H9 (cell line): ENCODE measurements at regions not wholly inside any gene's neighbourhood (a gene's known extent, or its start where the extent isn't known, plus 50 kb on each side); places are given as distances from the start of the nearest gene placed in this dataset.

ENCODE experiments used
- DNase-seq: peaks from one replicate; pipeline ENCODE4 v3.0.0-alpha.2; 2017
- H2AFZ ChIP-seq: one replicate; pipeline ENCODE4 v1.6.1; 2013; ENCODE audit warnings: mild to moderate bottlenecking, low read length, control low read depth, moderate library complexity
- H2AK5ac ChIP-seq: 2 replicates; pipeline ENCODE4 v1.6.1; 2013; ENCODE audit warnings: low read length, control low read depth, mixed read lengths; ENCODE audit not compliant: insufficient read length
- H2BK120ac ChIP-seq: one replicate; pipeline ENCODE4 v1.6.1; 2013; ENCODE audit warnings: low read depth, mild to moderate bottlenecking, low read length, control low read depth, inconsistent platforms; ENCODE audit not compliant: poor library complexity, severe bottlenecking
- H2BK12ac ChIP-seq: 2 replicates; pipeline ENCODE4 v1.6.1; 2013; ENCODE audit warnings: low read length, control low read depth, mixed read lengths, low read depth; ENCODE audit not compliant: insufficient read length
- H2BK15ac ChIP-seq: 2 replicates; pipeline ENCODE4 v1.6.1; 2013; ENCODE audit warnings: low read depth, low read length, control low read depth
- H2BK20ac ChIP-seq: one replicate; pipeline ENCODE4 v1.6.1; 2013; ENCODE audit warnings: low read depth, mild to moderate bottlenecking, low read length, control low read depth, inconsistent platforms; ENCODE audit not compliant: poor library complexity, severe bottlenecking
- H2BK5ac ChIP-seq: 2 replicates; pipeline ENCODE4 v1.6.1; 2013; ENCODE audit warnings: low read length, control low read depth, mixed read lengths; ENCODE audit not compliant: insufficient read length
- H3K14ac ChIP-seq: 2 replicates; pipeline ENCODE4 v1.6.1; 2013; ENCODE audit warnings: low read length, control low read depth; ENCODE audit not compliant: insufficient read depth
- H3K18ac ChIP-seq: 2 replicates; pipeline ENCODE4 v1.6.1; 2013; ENCODE audit warnings: low read depth, mild to moderate bottlenecking, mixed read lengths, low read length, control low read depth; ENCODE audit not compliant: insufficient read length
- H3K23ac ChIP-seq: 2 replicates; pipeline ENCODE4 v1.6.1; 2013; ENCODE audit warnings: low read length, control low read depth, mixed read lengths, low read depth; ENCODE audit not compliant: insufficient read length
- H3K23me2 ChIP-seq: 2 replicates; pipeline ENCODE4 v1.6.1; 2013; ENCODE audit warnings: low read depth, mild to moderate bottlenecking, mixed read lengths, low read length, control low read depth; ENCODE audit not compliant: insufficient read length, poor library complexity, severe bottlenecking
- H3K27ac ChIP-seq: 2 replicates; pipeline ENCODE4 v1.5.1; 2013; ENCODE audit warnings: low read length, control low read depth, mixed read lengths, low read depth; ENCODE audit not compliant: insufficient read length
- H3K27me3 ChIP-seq: 2 replicates; pipeline ENCODE4 v1.6.1; 2013; ENCODE audit warnings: low read length, control low read depth, inconsistent platforms; ENCODE audit not compliant: insufficient read depth
- H3K4ac ChIP-seq: 2 replicates; pipeline ENCODE4 v1.6.1; 2013; ENCODE audit warnings: low read depth, mild to moderate bottlenecking, control low read depth, inconsistent platforms, low read length, moderate library complexity
- H3K4me1 ChIP-seq: 2 replicates; pipeline ENCODE4 v1.6.1; 2013; ENCODE audit warnings: low read length, control low read depth, inconsistent platforms; ENCODE audit not compliant: insufficient read depth
- H3K4me2 ChIP-seq: 2 replicates; pipeline ENCODE4 v1.6.1; 2013; ENCODE audit warnings: low read length, control low read depth, mixed read lengths; ENCODE audit not compliant: insufficient read length, insufficient read depth
- H3K56ac ChIP-seq: 2 replicates; pipeline ENCODE4 v1.6.1; 2013; ENCODE audit warnings: low read depth, mild to moderate bottlenecking, mixed read lengths, low read length, control low read depth; ENCODE audit not compliant: insufficient read length
- H3K79me1 ChIP-seq: 2 replicates; pipeline ENCODE4 v1.6.1; 2013; ENCODE audit warnings: low read depth, mild to moderate bottlenecking, moderate library complexity, low read length, control low read depth, inconsistent platforms; ENCODE audit not compliant: insufficient read depth, poor library complexity, severe bottlenecking
- H3K79me2 ChIP-seq: 2 replicates; pipeline ENCODE4 v1.6.1; 2013; ENCODE audit warnings: low read length, control low read depth, inconsistent platforms; ENCODE audit not compliant: insufficient read depth
- H3K9ac ChIP-seq: 2 replicates; pipeline ENCODE4 v1.6.1; 2013; ENCODE audit warnings: low read length, control low read depth, mixed read lengths; ENCODE audit not compliant: insufficient read length; ENCODE audit errors: extremely low read depth
- H3K9me3 ChIP-seq: one replicate; pipeline ENCODE4 v1.6.1; 2013; ENCODE audit warnings: low read depth, low read length, inconsistent platforms; ENCODE audit not compliant: control insufficient read depth
- H3T11ph ChIP-seq: one replicate; pipeline ENCODE4 v1.6.1; 2013; ENCODE audit warnings: mild to moderate bottlenecking, low read length, control low read depth, inconsistent platforms
- H4K20me1 ChIP-seq: one replicate; pipeline ENCODE4 v1.6.1; 2013; ENCODE audit not compliant: control insufficient read depth, insufficient read length, insufficient read depth
- H4K5ac ChIP-seq: 2 replicates; pipeline ENCODE4 v1.6.1; 2013; ENCODE audit warnings: low read depth, mild to moderate bottlenecking, mixed read lengths, low read length, control low read depth; ENCODE audit not compliant: insufficient read length
- H4K8ac ChIP-seq: replicated peaks from 2 replicates; pipeline ENCODE4 v1.6.1; 2013; ENCODE audit warnings: low read length, control low read depth, mixed read lengths, low read depth; ENCODE audit not compliant: insufficient read length
- H4K91ac ChIP-seq: 2 replicates; pipeline ENCODE4 v1.6.1; 2013; ENCODE audit warnings: low read depth, mild to moderate bottlenecking, moderate library complexity, mixed read lengths, low read length, control low read depth; ENCODE audit not compliant: insufficient read length
- H3K27ac Mint-ChIP-seq, 3 experiments: 2 replicates in 2 of 3; 3 replicates in 1 of 3; pipeline ENCODE4 v1.8.0; 2020 to 2021; ENCODE audit warnings: mixed read lengths in 3 of 3, mild to moderate bottlenecking in 1 of 3, moderate library complexity in 1 of 3
- H3K27me3 Mint-ChIP-seq: 2 replicates; pipeline ENCODE4 v1.8.0; 2021; ENCODE audit warnings: low read depth, mild to moderate bottlenecking, moderate library complexity, mixed read lengths
- H3K36me3 Mint-ChIP-seq, 3 experiments: 2 replicates in 2 of 3; 3 replicates in 1 of 3; pipeline ENCODE4 v1.8.0; 2020 to 2021; ENCODE audit warnings: low read depth in 3 of 3, mixed read lengths in 3 of 3; ENCODE audit not compliant: insufficient read depth in 1 of 3
- H3K4me1 Mint-ChIP-seq, 2 experiments: 2 replicates each; pipeline ENCODE4 v1.8.0; 2020; ENCODE audit warnings: mixed read lengths in 2 of 2
- H3K4me3 Mint-ChIP-seq, 2 experiments: 2 replicates in 1 of 2; 3 replicates in 1 of 2; pipeline ENCODE4 v1.8.0; 2020 to 2021; ENCODE audit warnings: mild to moderate bottlenecking in 2 of 2, mixed read lengths in 2 of 2, moderate library complexity in 1 of 2
- H3K9me3 Mint-ChIP-seq, 2 experiments: 2 replicates in 1 of 2; 3 replicates in 1 of 2; pipeline ENCODE4 v1.8.0; 2020; ENCODE audit warnings: mild to moderate bottlenecking in 2 of 2, mixed read lengths in 2 of 2, moderate library complexity in 1 of 2
- CTCF ChIP-seq: fragments of 200-600 bp; sonication (generic); conservative IDR thresholded peaks from 3 replicates; pipeline ENCODE4 v1.8.0; 2021; ENCODE audit warnings: antibody characterized with exemption, mild to moderate bottlenecking
- WGBS: extraction: QIAGEN DNeasy Blood & Tissue Kit; methylation state at CpG from one replicate; pipeline ENCODE4 v1.1.7; 2013; ENCODE audit warnings: missing lambda C conversion rate, low lambda C conversion rate, mixed read lengths; ENCODE audit not compliant: insufficient read length; ENCODE audit errors: extremely low coverage; 5-methylcytosine and 5-hydroxymethylcytosine counted together

DNA sequence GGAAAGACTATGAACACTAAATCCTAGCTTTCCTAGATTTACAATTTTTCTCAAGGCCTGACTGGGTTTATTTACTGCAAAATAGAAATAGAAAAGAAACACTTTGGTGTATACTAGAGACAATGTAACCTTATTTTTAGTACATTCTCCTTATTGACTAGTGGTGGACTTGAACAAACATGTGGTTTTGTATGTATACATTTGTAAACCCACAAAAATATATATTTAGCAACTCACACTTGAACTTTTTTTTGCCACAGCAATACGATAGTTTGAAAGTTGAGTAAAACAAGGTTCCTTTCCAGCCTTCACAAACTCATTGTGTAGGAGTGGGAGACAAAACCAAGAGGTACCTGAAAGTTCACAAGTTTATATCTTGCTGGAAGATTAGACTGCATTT is 1633.4 kb upstream of the LRRTM1 start:
- H3K4me3 Mint-ChIP-seq: no peak overlapping the region
- H3K79me2 ChIP-seq: no peaks in the 10 kb centered on the region
- H3K4ac ChIP-seq: no peak overlapping the region
- no peak overlapping the region for H2BK15ac ChIP-seq
- no peak overlapping the region for H3K23ac ChIP-seq
- no peak overlapping the region for H3K14ac ChIP-seq
- H3K4me1 ChIP-seq: no peaks in the 10 kb centered on the region
- no peak overlapping the region for H2AK5ac ChIP-seq
- no peak overlapping the region for H3K27ac ChIP-seq
- H3K9me3 Mint-ChIP-seq: peaks cover 2 to 4% of the 10 kb centered on the region in 2 experiments; a peak in 3 of 5 replicates
- WGBS: no CpG with 5 or more reads among the region's 1 CpG
- H2BK120ac ChIP-seq: no peak overlapping the region
- H3T11ph ChIP-seq: no peak overlapping the region
- no peak overlapping the region for H2BK5ac ChIP-seq
- H3K4me1 Mint-ChIP-seq: peaks cover 2 to 3% of the 10 kb centered on the region in 2 experiments; a peak in 3 of 4 replicates
- H3K23me2 ChIP-seq: no peaks in the 10 kb centered on the region
- H4K91ac ChIP-seq: no peak overlapping the region
- H3K9ac ChIP-seq: no peak overlapping the region
- H3K27me3 ChIP-seq: no peaks in the 10 kb centered on the region
- no peak overlapping the region for H4K5ac ChIP-seq
- no peak for TF ChIP-seq CTCF
- H2BK12ac ChIP-seq: no peak overlapping the region
- no peak overlapping the region for H2AFZ ChIP-seq
- no peak overlapping the region for H3K18ac ChIP-seq
- no peaks in the 10 kb centered on the region for H3K36me3 Mint-ChIP-seq
- no peak overlapping the region for H4K8ac ChIP-seq
- H3K56ac ChIP-seq: no peak overlapping the region
- H3K9me3 ChIP-seq: no peaks in the 10 kb centered on the region
- H3K79me1 ChIP-seq: no peaks in the 10 kb centered on the region
- H2BK20ac ChIP-seq: no peak overlapping the region
- DNase-seq: no peak
- H3K27me3 Mint-ChIP-seq: no peaks in the 10 kb centered on the region
- no peak overlapping the region for H3K27ac Mint-ChIP-seq
- H3K4me2 ChIP-seq: no peak overlapping the region
- no peaks in the 10 kb centered on the region for H4K20me1 ChIP-seq
